H1 (cell line): ENCODE measurements at regions not wholly inside any gene's neighbourhood (a gene's known extent, or its start where the extent isn't known, plus 50 kb on each side); places are given as distances from the start of the nearest gene placed in this dataset.

Experiments used
- CTCF ChIA-PET: fragments of 300-600 bp; sonication (Branson Sonifier 250); formaldehyde crosslinking; loops from one replicate; lab custom pipeline; 2021; ENCODE audit not compliant: partially characterized antibody; lab: Charles Lee
- POLR2A ChIA-PET: fragments of 300-600 bp; sonication (Branson Sonifier 250); formaldehyde crosslinking; loops from one replicate; lab custom pipeline; 2021; ENCODE audit warnings: inconsistent platforms; ENCODE audit not compliant: partially characterized antibody; lab: Charles Lee
- DNase-seq, 2 experiments: peaks; one replicate each; pipeline versions ENCODE4 v3.0.0 to v3.0.0-alpha.2; 2010 to 2022; ENCODE audit warnings: low spot score in 2 of 2, low read depth in 1 of 2, mixed read lengths in 1 of 2
- FAIRE-seq: peaks from 2 replicates; lab custom pipeline; 2011; peaks lifted over from hg19 to GRCh38; lab: Jason Lieb, UNC
- H2AFZ ChIP-seq: 2 replicates; pipeline ENCODE4 v1.8.1; 2012; ENCODE audit warnings: low read length, inconsistent platforms
- H2AK5ac ChIP-seq: 2 replicates; pipeline ENCODE4 v1.6.1; 2013; ENCODE audit warnings: low read depth, low read length
- H2BK120ac ChIP-seq: replicated peaks from 2 replicates; pipeline ENCODE3; 2013; ENCODE audit warnings: low read depth, low read length, inconsistent platforms
- H2BK12ac ChIP-seq: 2 replicates; pipeline ENCODE4 v1.6.1; 2013; ENCODE audit warnings: low read depth, low read length
- H2BK15ac ChIP-seq: 2 replicates; pipeline ENCODE4 v1.6.1; 2013; ENCODE audit warnings: low read length
- H2BK20ac ChIP-seq: 2 replicates; pipeline ENCODE4 v1.6.1; 2013; ENCODE audit warnings: low read length
- H2BK5ac ChIP-seq: 2 replicates; pipeline ENCODE4 v1.6.1; 2013; ENCODE audit warnings: low read depth, low read length
- H3K14ac ChIP-seq: 2 replicates; pipeline ENCODE4 v1.6.1; 2013; ENCODE audit warnings: inconsistent platforms; ENCODE audit not compliant: insufficient read length
- H3K18ac ChIP-seq: 2 replicates; pipeline ENCODE4 v1.6.1; 2013; ENCODE audit warnings: low read length; ENCODE audit errors: extremely low read depth
- H3K23ac ChIP-seq: 2 replicates; pipeline ENCODE4 v1.6.1; 2013; ENCODE audit warnings: inconsistent platforms; ENCODE audit not compliant: insufficient read length
- H3K23me2 ChIP-seq: 2 replicates; pipeline ENCODE4 v1.6.1; 2013; ENCODE audit warnings: low read depth, low read length
- H3K27ac ChIP-seq: 2 replicates; pipeline ENCODE4 v1.6.1; 2011; ENCODE audit warnings: low read depth, low read length, inconsistent platforms
- H3K27me3 ChIP-seq, 4 experiments: replicated peaks in 1 of 4; 1 replicate in 1 of 4; 2 replicates in 3 of 4; pipeline versions ENCODE4 v1.6.1 to v1.8.1; 2011 to 2013; ENCODE audit warnings: low read length in 3 of 4, mild to moderate bottlenecking in 3 of 4, inconsistent platforms in 2 of 4, mixed read lengths in 2 of 4, moderate library complexity in 1 of 4; ENCODE audit not compliant: control insufficient read depth in 3 of 4, insufficient read depth in 3 of 4; ENCODE audit errors: extremely low read depth in 1 of 4
- H3K36me3 ChIP-seq, 4 experiments: 2 replicates each; pipeline versions ENCODE4 v1.6.1 to v1.8.1; 2011 to 2013; ENCODE audit warnings: mild to moderate bottlenecking in 4 of 4, low read length in 3 of 4, moderate library complexity in 2 of 4, control low read depth in 1 of 4, inconsistent platforms in 1 of 4; ENCODE audit not compliant: insufficient read depth in 4 of 4, control insufficient read depth in 2 of 4
- H3K4ac ChIP-seq: replicated peaks from 2 replicates; pipeline ENCODE3; 2013; ENCODE audit warnings: low read length, low read depth, mixed read lengths, inconsistent platforms; ENCODE audit not compliant: insufficient read length
- H3K4me1 ChIP-seq, 4 experiments: replicated peaks in 1 of 4; 1 replicate in 1 of 4; 2 replicates in 3 of 4; pipeline versions ENCODE4 v1.6.1 to v1.8.1; 2011 to 2013; ENCODE audit warnings: low read length in 3 of 4, inconsistent platforms in 2 of 4, mixed read lengths in 1 of 4; ENCODE audit not compliant: insufficient read depth in 4 of 4, control insufficient read depth in 3 of 4
- H3K4me2 ChIP-seq, 2 experiments: 2 replicates each; pipeline versions ENCODE4 v1.6.1 to v1.8.1; 2011 to 2013; ENCODE audit warnings: low read depth in 2 of 2, low read length in 2 of 2, control low read depth in 1 of 2, inconsistent platforms in 1 of 2, mild to moderate bottlenecking in 1 of 2; ENCODE audit not compliant: insufficient read depth in 1 of 2
- H3K4me3 ChIP-seq, 4 experiments: fragments of 200-600, 300-600 bp in 1 of 4; sonication (generic), shearing (Covaris generic), sonication (Bioruptor Twin) in 1 of 4; 2 replicates each; pipeline versions ENCODE4 v1.5.1 to v1.8.1; 2011 to 2016; ENCODE audit warnings: low read length in 4 of 4, low read depth in 3 of 4, control low read depth in 2 of 4, inconsistent platforms in 2 of 4, mild to moderate bottlenecking in 2 of 4, mixed read lengths in 1 of 4, moderate library complexity in 1 of 4; ENCODE audit not compliant: insufficient read depth in 2 of 4; ENCODE audit errors: extremely low read depth in 1 of 4
- H3K56ac ChIP-seq: replicated peaks from 2 replicates; pipeline ENCODE3; 2013; ENCODE audit warnings: low read depth, mild to moderate bottlenecking, mixed read lengths, low read length, inconsistent platforms; ENCODE audit not compliant: insufficient read length
- H3K79me1 ChIP-seq: 2 replicates; pipeline ENCODE4 v1.6.1; 2013; ENCODE audit warnings: low read depth, low read length, control low read depth
- H3K79me2 ChIP-seq, 2 experiments: 2 replicates each; pipeline versions ENCODE4 v1.6.1 to v1.8.1; 2012 to 2013; ENCODE audit warnings: low read length in 2 of 2, mild to moderate bottlenecking in 2 of 2, inconsistent platforms in 1 of 2; ENCODE audit not compliant: insufficient read depth in 2 of 2, control insufficient read depth in 1 of 2
- H3K9ac ChIP-seq, 4 experiments: replicated peaks in 1 of 4; 1 replicate in 1 of 4; 2 replicates in 3 of 4; pipeline versions ENCODE4 v1.6.1 to v1.8.1; 2011 to 2013; ENCODE audit warnings: low read depth in 3 of 4, low read length in 3 of 4, control low read depth in 2 of 4, mild to moderate bottlenecking in 2 of 4, moderate library complexity in 2 of 4, inconsistent platforms in 1 of 4; ENCODE audit errors: extremely low read depth in 1 of 4
- H3K9me3 ChIP-seq, 2 experiments: 2 replicates each; pipeline versions ENCODE4 v1.6.1 to v1.8.1; 2012 to 2013; ENCODE audit warnings: mild to moderate bottlenecking in 2 of 2, moderate library complexity in 2 of 2, control low read depth in 1 of 2, inconsistent platforms in 1 of 2, low read depth in 1 of 2, low read length in 1 of 2, mixed read lengths in 1 of 2; ENCODE audit not compliant: insufficient read depth in 2 of 2
- H4K20me1 ChIP-seq, 2 experiments: replicated peaks in 1 of 2; 2 replicates each; pipeline versions ENCODE3 to v1.8.1; 2011 to 2013; ENCODE audit warnings: inconsistent platforms in 2 of 2, low read length in 2 of 2, mild to moderate bottlenecking in 1 of 2; ENCODE audit not compliant: insufficient read depth in 2 of 2, control insufficient read depth in 1 of 2
- H4K5ac ChIP-seq: 2 replicates; pipeline ENCODE4 v1.6.1; 2013; ENCODE audit warnings: low read length, low read depth, mixed read lengths, inconsistent platforms; ENCODE audit not compliant: insufficient read length
- H4K8ac ChIP-seq: 2 replicates; pipeline ENCODE4 v1.8.0; 2013; ENCODE audit warnings: mild to moderate bottlenecking, moderate library complexity, low read length, inconsistent platforms; ENCODE audit not compliant: insufficient read depth; ENCODE audit errors: extremely low read depth
- H4K91ac ChIP-seq: replicated peaks from 2 replicates; pipeline ENCODE3; 2013; ENCODE audit warnings: low read length, mixed read lengths, inconsistent platforms; ENCODE audit not compliant: insufficient read length
- BRCA1 ChIP-seq: IDR thresholded peaks from 2 replicates; pipeline ENCODE4 v1.6.1; 2012; ENCODE audit warnings: low read depth, low read length, improper control_type of control experiment
- FOSL1 ChIP-seq: IDR thresholded peaks from 2 replicates; pipeline ENCODE4 v1.6.1; 2011; ENCODE audit warnings: mild to moderate bottlenecking, low read depth, low read length, moderate library complexity; ENCODE audit not compliant: insufficient read depth
- WGBS, 2 experiments: shearing (Covaris generic) in 1 of 2; methylation state at CpG; one replicate each; pipeline versions ENCODE4 v1.1.6 to v1.1.7; 2013 to 2015; ENCODE audit warnings: low lambda C conversion rate in 2 of 2, mixed read lengths in 2 of 2, inconsistent platforms in 1 of 2, low coverage in 1 of 2, missing lambda C conversion rate in 1 of 2; ENCODE audit not compliant: insufficient replicate concordance in 2 of 2, insufficient coverage in 1 of 2, insufficient read length in 1 of 2; ENCODE audit errors: extremely low coverage in 1 of 2, missing lambda C conversion rate in 1 of 2; 5-methylcytosine and 5-hydroxymethylcytosine counted together

DNA sequence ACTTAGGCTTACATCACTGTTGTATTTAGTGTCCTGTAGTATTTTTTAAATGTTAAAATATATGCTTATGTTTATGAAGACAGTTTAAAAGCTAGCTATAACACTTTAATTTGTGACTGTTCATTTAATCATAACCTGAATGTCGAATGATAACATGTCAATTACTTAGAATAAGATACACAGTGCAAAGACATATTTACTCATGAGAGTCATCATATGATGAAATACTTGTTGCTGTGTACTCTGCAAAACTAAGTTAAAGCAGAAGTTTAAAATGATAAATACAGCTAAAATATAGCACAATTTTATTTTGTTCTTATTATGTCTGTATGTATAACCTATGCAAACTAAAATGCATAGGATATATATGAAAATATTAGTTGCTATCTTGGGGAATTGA is 497.4 kb downstream of the FSCB start:
- Histone ChIP-seq H2AFZ (no peak overlapping the region), H4K20me1 (no peaks in the 10 kb centered on the region), H3K18ac (no peak overlapping the region), H3K4me2 (no peak overlapping the region), H4K91ac (no peak overlapping the region), H3K79me2 (no peaks in the 10 kb centered on the region), H3K4me3 (no peak overlapping the region), H3K4me1 (no peaks in the 10 kb centered on the region), H4K5ac (no peak overlapping the region), H3K56ac (no peak overlapping the region)
- CTCF ChIA-PET = no interaction called here
- DNase-seq = no peak
- TF ChIP-seq FOSL1 (no peak), BRCA1 (no peak)
- TF ChIP-seq, all 59 proteins: peak for 0
- Histone ChIP-seq H3K14ac (no peak overlapping the region), H3K4ac (no peak overlapping the region), H3K27ac (no peak overlapping the region), H3K36me3 (no peaks in the 10 kb centered on the region), H3K23ac (no peak overlapping the region), H2BK15ac (no peak overlapping the region), H2BK12ac (no peak overlapping the region), H2BK120ac (no peak overlapping the region), H3K27me3 (no peaks in the 10 kb centered on the region), H3K23me2 (no peaks in the 10 kb centered on the region), H3K9ac (no peak overlapping the region), H3K9me3 (no peaks in the 10 kb centered on the region), H3K79me1 (no peaks in the 10 kb centered on the region), H2AK5ac (no peak overlapping the region), H4K8ac (no peak overlapping the region), H2BK5ac (no peak overlapping the region), H2BK20ac (no peak overlapping the region)
- POLR2A ChIA-PET = no interaction called here
- WGBS, 2 experiments = 44% methylated on average over 1 of the region's 1 CpG; no CpG with 5 or more reads in 1 of the 2 experiments
- no peak for FAIRE-seq
